ENCODE measurements at regions not wholly inside any gene's neighbourhood (a gene's known extent, or its start where the extent isn't known, plus 50 kb on each side); places are given as distances from the start of the nearest gene placed in this dataset.

GRCh38 chr13:73273276-73273675 lies 214.5 kb downstream of the KLF5 start:
- TF ChIP-seq CTCF (conservative IDR thresholded peaks at IDR 0.05 in 1 of 2, IDR thresholded peaks at IDR 0.05 in 1 of 2; ENCODE audit: extremely low read depth in 1 of 2, insufficient read depth in 1 of 2, low read depth in 1 of 2, low read length in 2 of 2) (no peak), EZH2 (IDR thresholded peaks at IDR 0.05; ENCODE audit: borderline replicate concordance, low read length) (no peak)

All from mammary epithelial cell (primary cell).